Ishikawa (cell line): ENCODE measurements at regions not wholly inside any gene's neighbourhood (a gene's known extent, or its start where the extent isn't known, plus 50 kb on each side); places are given as distances from the start of the nearest gene placed in this dataset.

ENCODE experiments used
- CEBPB ChIP-seq: IDR thresholded peaks from 2 replicates; pipeline ENCODE4 v1.6.1; 2012
- EP300 ChIP-seq: IDR thresholded peaks from 2 replicates; pipeline ENCODE4 v1.6.1; 2012; ENCODE audit warnings: borderline replicate concordance
- RAD21 ChIP-seq: IDR thresholded peaks from 2 replicates; pipeline ENCODE4 v1.6.1; 2012; ENCODE audit warnings: low read depth
- REST ChIP-seq: IDR thresholded peaks from 2 replicates; pipeline ENCODE4 v1.6.1; 2012; ENCODE audit warnings: low read depth, mild to moderate bottlenecking
- TAF1 ChIP-seq: IDR thresholded peaks from 2 replicates; pipeline ENCODE4 v1.6.1; 2012; ENCODE audit warnings: low read depth, mild to moderate bottlenecking
- TEAD4 ChIP-seq: IDR thresholded peaks from 2 replicates; pipeline ENCODE4 v1.6.1; 2012
- USF1 ChIP-seq: IDR thresholded peaks from 2 replicates; pipeline ENCODE4 v1.6.1; 2012

- no peak for TF ChIP-seq RAD21
- TF ChIP-seq EP300, result no peak
- no peak for TF ChIP-seq TAF1
- no peak for TF ChIP-seq CEBPB
- TF ChIP-seq TEAD4, result no peak
- TF ChIP-seq REST, result no peak
- no peak for TF ChIP-seq USF1
These were observed 613.1 kb downstream of the ZEB2 start for GRCh38 chr2:143906850-143907249.
